ENCODE measurements at regions not wholly inside any gene's neighbourhood (a gene's known extent, or its start where the extent isn't known, plus 50 kb on each side); places are given as distances from the start of the nearest gene placed in this dataset.

- TF ChIP-seq CTCF (IDR thresholded peaks at IDR 0.05), result no peak
- no peak for TF ChIP-seq EP300 (IDR thresholded peaks at IDR 0.05)
Measured at GRCh38 chr3:34176723-34177122, 378.3 kb downstream of the PDCD6IP start.

Measured in sigmoid colon (tissue), 4 donors.